Uterus (tissue), 2 donors: ENCODE measurements at regions not wholly inside any gene's neighbourhood (a gene's known extent, or its start where the extent isn't known, plus 50 kb on each side); places are given as distances from the start of the nearest gene placed in this dataset.

Source experiments
- CTCF ChIP-seq, 4 experiments: fragments of 200-600 bp in 2 of 4; fragments of 450-650 bp in 2 of 4; sonication (generic) in 2 of 4; IDR thresholded peaks; one replicate each; pipeline ENCODE4 v1.5.1; 2016 to 2019; ENCODE audit warnings: antibody characterized with exemption in 4 of 4, mild to moderate bottlenecking in 2 of 4, moderate library complexity in 1 of 4
- POLR2A ChIP-seq, 2 donors: fragments of 450-650 bp; IDR thresholded peaks; one replicate each; pipeline ENCODE4 v1.6.1; 2016; ENCODE audit warnings: antibody characterized with exemption in 2 of 2, mild to moderate bottlenecking in 1 of 2, moderate library complexity in 1 of 2

DNA sequence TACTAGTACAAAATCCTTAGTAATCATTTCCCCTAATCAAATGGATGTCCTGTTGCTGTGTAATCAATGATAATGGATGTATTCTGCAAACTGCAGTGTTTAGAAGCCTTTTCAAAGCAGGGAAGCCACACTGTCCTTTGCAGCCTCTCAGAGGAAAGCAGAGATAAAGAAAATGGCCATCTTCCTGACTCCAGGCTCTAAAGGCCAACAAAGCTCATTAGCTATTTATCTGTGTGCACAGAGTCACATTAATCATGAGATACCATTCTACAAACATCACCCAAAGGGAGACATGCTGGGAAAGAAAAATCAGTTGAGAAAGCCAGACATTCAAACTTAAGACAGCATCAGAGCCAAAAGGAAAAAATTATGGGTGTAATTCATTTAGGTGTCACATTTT is 165.0 kb downstream of the RAD51AP2 start:
- TF ChIP-seq CTCF (IDR thresholded peaks at IDR 0.05) (no peak), POLR2A (IDR thresholded peaks at IDR 0.05) (no peak)
